ENCODE measurements at regions not wholly inside any gene's neighbourhood (a gene's known extent, or its start where the extent isn't known, plus 50 kb on each side); places are given as distances from the start of the nearest gene placed in this dataset.

- TF ChIP-seq, protein P1, sequence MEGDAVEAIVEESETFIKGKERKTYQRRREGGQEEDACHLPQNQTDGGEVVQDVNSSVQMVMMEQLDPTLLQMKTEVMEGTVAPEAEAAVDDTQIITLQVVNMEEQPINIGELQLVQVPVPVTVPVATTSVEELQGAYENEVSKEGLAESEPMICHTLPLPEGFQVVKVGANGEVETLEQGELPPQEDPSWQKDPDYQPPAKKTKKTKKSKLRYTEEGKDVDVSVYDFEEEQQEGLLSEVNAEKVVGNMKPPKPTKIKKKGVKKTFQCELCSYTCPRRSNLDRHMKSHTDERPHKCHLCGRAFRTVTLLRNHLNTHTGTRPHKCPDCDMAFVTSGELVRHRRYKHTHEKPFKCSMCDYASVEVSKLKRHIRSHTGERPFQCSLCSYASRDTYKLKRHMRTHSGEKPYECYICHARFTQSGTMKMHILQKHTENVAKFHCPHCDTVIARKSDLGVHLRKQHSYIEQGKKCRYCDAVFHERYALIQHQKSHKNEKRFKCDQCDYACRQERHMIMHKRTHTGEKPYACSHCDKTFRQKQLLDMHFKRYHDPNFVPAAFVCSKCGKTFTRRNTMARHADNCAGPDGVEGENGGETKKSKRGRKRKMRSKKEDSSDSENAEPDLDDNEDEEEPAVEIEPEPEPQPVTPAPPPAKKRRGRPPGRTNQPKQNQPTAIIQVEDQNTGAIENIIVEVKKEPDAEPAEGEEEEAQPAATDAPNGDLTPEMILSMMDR (IDR thresholded peaks at IDR 0.05) = no peak
- no peak for TF ChIP-seq POLR2A (IDR thresholded peaks at IDR 0.05)
- ATAC-seq = no peak
- intact Hi-C loops (cut with DNase I) = no loop called here
- no peak overlapping the region for H3K27ac ChIP-seq
- DNase-seq = no peak
- H3K36me3 ChIP-seq = no peaks in the 10 kb centered on the region
- H3K4me3 ChIP-seq = no peak overlapping the region
- no peaks in the 10 kb centered on the region for H3K4me1 ChIP-seq
- no peaks in the 10 kb centered on the region for H3K27me3 ChIP-seq
- no peaks in the 10 kb centered on the region for H3K9me3 ChIP-seq
Observed at GRCh38 chr5:152100462-152100861, 175.8 kb upstream of the GLRA1 start.

GRCh38 chr5:152097128-152097527 is 172.5 kb upstream of the GLRA1 start:
- intact Hi-C loops (cut with DNase I) = no loop called here
- no peak overlapping the region for H3K4me3 ChIP-seq
- ATAC-seq (no peak), DNase-seq (no peak)
- no peaks in the 10 kb centered on the region for H3K9me3 ChIP-seq
- H3K36me3 ChIP-seq = no peaks in the 10 kb centered on the region
- WGBS (ENCODE audit: insufficient coverage, low coverage, low lambda C conversion rate, missing lambda C conversion rate) = 20% methylated on average over 1 of the region's 1 CpG
- H3K27me3 ChIP-seq = no peaks in the 10 kb centered on the region
- no peak overlapping the region for H3K27ac ChIP-seq
- H3K4me1 ChIP-seq = no peaks in the 10 kb centered on the region
- no peak for TF ChIP-seq POLR2A (IDR thresholded peaks at IDR 0.05)
- TF ChIP-seq, protein P1 (IDR thresholded peaks at IDR 0.05) = no peak

GRCh38 chr5:152094716-152095115 is 170.1 kb upstream of the GLRA1 start:
- no peaks in the 10 kb centered on the region for H3K4me1 ChIP-seq
- H3K36me3 ChIP-seq = no peaks in the 10 kb centered on the region
- intact Hi-C loops (cut with DNase I) = no loop called here
- no peaks in the 10 kb centered on the region for H3K27me3 ChIP-seq
- no peaks in the 10 kb centered on the region for H3K9me3 ChIP-seq
- 67% methylated on average over 2 of the region's 2 CpGs for WGBS (ENCODE audit: insufficient coverage, low coverage, low lambda C conversion rate, missing lambda C conversion rate)
- H3K4me3 ChIP-seq = no peak overlapping the region
- TF ChIP-seq, protein P1 (IDR thresholded peaks at IDR 0.05) = no peak
- no peak for TF ChIP-seq POLR2A (IDR thresholded peaks at IDR 0.05)
- ATAC-seq = no peak
- DNase-seq = no peak
- H3K27ac ChIP-seq = no peak overlapping the region

DNA sequence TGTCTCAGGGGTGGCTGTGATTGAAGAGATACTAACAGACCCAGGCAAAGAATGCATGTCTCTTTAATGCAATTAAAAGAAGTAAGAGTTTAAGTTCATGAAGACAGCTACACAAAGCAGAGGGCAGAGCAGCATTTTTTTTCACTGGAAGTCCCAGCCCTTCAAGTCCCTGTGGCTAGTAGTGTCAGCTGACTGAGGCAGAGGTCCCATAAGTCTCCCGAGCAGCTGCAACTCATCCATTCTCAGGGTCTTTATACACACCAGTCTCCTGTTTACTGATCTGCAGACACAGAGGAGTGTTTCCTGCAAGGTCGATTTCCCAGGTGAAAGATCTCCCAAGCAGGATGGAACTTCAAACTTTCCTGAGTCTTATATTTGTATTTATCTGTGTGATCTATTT is 169.4 kb upstream of the GLRA1 start:
- H3K27me3 ChIP-seq = no peaks in the 10 kb centered on the region
- no peak overlapping the region for H3K27ac ChIP-seq
- no peaks in the 10 kb centered on the region for H3K9me3 ChIP-seq
- WGBS (ENCODE audit: insufficient coverage, low coverage, low lambda C conversion rate, missing lambda C conversion rate) = 18% methylated on average over 1 of the region's 2 CpGs
- intact Hi-C loops (cut with DNase I) = no loop called here
- no peak overlapping the region for H3K4me3 ChIP-seq
- ATAC-seq (no peak), DNase-seq (no peak)
- TF ChIP-seq, protein P1 (IDR thresholded peaks at IDR 0.05) = no peak
- TF ChIP-seq POLR2A (IDR thresholded peaks at IDR 0.05) = no peak
- no peaks in the 10 kb centered on the region for H3K36me3 ChIP-seq
- H3K4me1 ChIP-seq = no peaks in the 10 kb centered on the region

DNA sequence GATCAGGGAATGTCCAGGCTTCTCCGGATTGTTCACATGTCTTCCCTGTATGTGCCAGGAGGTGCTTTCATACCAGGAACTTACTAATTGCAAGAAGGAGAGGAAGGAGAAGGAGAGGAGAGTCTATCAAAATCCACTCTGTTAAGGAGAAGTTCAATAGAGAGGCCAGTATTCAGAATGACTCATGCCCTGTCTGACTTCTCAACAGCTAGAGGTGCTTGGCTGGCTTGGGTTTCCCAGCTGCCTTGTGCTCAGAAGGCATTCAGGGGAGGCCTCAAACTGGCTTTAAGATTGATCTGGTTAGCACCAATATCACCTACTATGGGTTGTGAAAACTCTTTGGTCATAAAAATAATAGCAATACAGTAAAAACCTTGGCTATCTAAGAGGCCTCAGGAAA is 167.9 kb upstream of the GLRA1 start:
- intact Hi-C loops (cut with DNase I) = no loop called here
- H3K9me3 ChIP-seq = no peaks in the 10 kb centered on the region
- no peaks in the 10 kb centered on the region for H3K4me1 ChIP-seq
- H3K36me3 ChIP-seq = no peaks in the 10 kb centered on the region
- H3K27me3 ChIP-seq = no peaks in the 10 kb centered on the region
- no peak for TF ChIP-seq POLR2A (IDR thresholded peaks at IDR 0.05)
- no peak overlapping the region for H3K4me3 ChIP-seq
- DNase-seq = no peak
- 83% methylated on average over 1 of the region's 1 CpG for WGBS (ENCODE audit: insufficient coverage, low coverage, low lambda C conversion rate, missing lambda C conversion rate)
- no peak for ATAC-seq
- no peak overlapping the region for H3K27ac ChIP-seq

Measured in right lobe of liver (tissue), 6 donors.